ENCODE measurements at regions not wholly inside any gene's neighbourhood (a gene's known extent, or its start where the extent isn't known, plus 50 kb on each side); places are given as distances from the start of the nearest gene placed in this dataset.

- TF ChIP-seq, protein P1, sequence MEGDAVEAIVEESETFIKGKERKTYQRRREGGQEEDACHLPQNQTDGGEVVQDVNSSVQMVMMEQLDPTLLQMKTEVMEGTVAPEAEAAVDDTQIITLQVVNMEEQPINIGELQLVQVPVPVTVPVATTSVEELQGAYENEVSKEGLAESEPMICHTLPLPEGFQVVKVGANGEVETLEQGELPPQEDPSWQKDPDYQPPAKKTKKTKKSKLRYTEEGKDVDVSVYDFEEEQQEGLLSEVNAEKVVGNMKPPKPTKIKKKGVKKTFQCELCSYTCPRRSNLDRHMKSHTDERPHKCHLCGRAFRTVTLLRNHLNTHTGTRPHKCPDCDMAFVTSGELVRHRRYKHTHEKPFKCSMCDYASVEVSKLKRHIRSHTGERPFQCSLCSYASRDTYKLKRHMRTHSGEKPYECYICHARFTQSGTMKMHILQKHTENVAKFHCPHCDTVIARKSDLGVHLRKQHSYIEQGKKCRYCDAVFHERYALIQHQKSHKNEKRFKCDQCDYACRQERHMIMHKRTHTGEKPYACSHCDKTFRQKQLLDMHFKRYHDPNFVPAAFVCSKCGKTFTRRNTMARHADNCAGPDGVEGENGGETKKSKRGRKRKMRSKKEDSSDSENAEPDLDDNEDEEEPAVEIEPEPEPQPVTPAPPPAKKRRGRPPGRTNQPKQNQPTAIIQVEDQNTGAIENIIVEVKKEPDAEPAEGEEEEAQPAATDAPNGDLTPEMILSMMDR (IDR thresholded peaks at IDR 0.05), result no peak
- no peak for TF ChIP-seq POLR2A (IDR thresholded peaks at IDR 0.05)
These were observed 173.2 kb downstream of the BUB3 start for GRCh38 chr10:123327450-123327849.

Measured in lower leg skin (tissue), 3 donors.